ENCODE measurements at regions not wholly inside any gene's neighbourhood (a gene's known extent, or its start where the extent isn't known, plus 50 kb on each side); places are given as distances from the start of the nearest gene placed in this dataset.

GRCh38 chr15:47378527-47378926 is 338.8 kb upstream of the SEMA6D start:
- TF ChIP-seq USF1 (IDR thresholded peaks at IDR 0.05): no peak
- TF ChIP-seq FOXM1 (IDR thresholded peaks at IDR 0.05; ENCODE audit: borderline replicate concordance, low read depth): no peak
- TF ChIP-seq REST (IDR thresholded peaks at IDR 0.05; ENCODE audit: low read depth): no peak
- TF ChIP-seq EP300 (IDR thresholded peaks at IDR 0.05; ENCODE audit: borderline replicate concordance): no peak
- no peak for TF ChIP-seq TAF1 (IDR thresholded peaks at IDR 0.05; ENCODE audit: low read depth)
- TF ChIP-seq TEAD4 (IDR thresholded peaks at IDR 0.05): no peak
- TF ChIP-seq CREB1 (IDR thresholded peaks at IDR 0.05; ENCODE audit: low read depth): no peak
- no peak for TF ChIP-seq EGR1 (IDR thresholded peaks at IDR 0.05)
